Activated CD4-positive, alpha-beta T cell treated with anti-CD3 and anti-CD28 coated beads, Interleukin-2, Interleukin-6, amounts not matched to agents 100 ng/mL and 50 ng/mL, durations not matched to agents 16 hours and 8 hours (primary cell): ENCODE measurements at regions not wholly inside any gene's neighbourhood (a gene's known extent, or its start where the extent isn't known, plus 50 kb on each side); places are given as distances from the start of the nearest gene placed in this dataset.

Experiments used
- DNase-seq: peaks from one replicate; pipeline ENCODE4 v3.0.0-alpha.2; 2020

- no peak for DNase-seq
Measured at GRCh38 chr5:1943481-1943880, 60.8 kb upstream of the IRX4 start.

DNA sequence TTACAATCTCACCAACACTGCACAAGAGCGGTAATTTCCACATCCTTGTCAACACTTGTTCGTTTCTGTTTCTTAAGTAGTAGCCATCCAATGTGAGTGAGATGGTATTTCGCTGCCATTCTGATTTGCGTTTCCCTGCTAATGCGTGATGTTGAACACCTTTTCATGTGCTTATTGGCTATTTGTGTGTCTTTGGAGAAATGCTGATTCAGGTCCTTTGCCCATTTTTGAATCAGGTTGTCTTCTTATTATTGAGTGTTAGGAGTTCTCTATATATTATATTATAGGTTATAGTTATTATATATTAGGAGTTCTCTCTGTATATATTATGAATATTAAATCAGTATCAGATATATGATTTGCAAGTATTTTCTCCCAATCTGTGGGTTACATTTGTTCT, 59.9 kb upstream of the IRX4 start:
- no peak for DNase-seq

GRCh38 chr5:1942158-1942557, 59.4 kb upstream of the IRX4 start:
- no peak for DNase-seq

- no peak for DNase-seq
Measured at GRCh38 chr5:1939256-1939655, 56.5 kb upstream of the IRX4 start.

DNA sequence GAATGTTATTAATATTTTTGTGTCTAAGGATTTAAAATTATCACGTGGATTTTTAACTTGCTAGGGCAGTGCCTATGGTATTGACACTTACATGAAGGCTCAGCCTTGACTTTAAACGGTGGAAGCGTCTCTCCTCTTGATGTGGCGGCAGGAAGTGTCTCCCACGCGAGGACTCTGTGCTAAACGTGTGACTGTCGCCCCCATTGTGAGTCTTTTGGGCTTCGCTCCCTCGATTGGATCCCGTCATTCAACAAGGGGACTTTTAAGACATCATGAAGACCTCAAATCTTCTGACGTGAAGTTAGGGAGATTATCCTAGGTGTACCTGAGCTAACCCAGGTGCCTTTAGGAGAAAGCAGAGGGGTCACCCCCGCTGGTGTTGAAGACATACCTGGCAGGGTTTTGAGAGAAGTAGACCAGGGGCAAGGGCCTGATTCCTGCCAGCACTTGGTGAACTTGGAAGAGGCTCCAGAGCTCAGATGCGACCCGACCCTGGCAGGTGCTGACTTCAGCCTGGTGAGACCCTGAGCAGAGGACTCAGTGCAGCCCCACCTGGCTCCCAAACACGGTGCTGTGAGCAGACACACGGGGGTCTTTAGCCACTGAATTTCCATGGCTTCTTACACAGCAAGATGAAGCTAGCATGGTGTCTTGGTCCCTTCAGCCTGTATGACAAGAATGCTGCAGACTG, 55.7 kb upstream of the IRX4 start:
- no peak for DNase-seq

DNA sequence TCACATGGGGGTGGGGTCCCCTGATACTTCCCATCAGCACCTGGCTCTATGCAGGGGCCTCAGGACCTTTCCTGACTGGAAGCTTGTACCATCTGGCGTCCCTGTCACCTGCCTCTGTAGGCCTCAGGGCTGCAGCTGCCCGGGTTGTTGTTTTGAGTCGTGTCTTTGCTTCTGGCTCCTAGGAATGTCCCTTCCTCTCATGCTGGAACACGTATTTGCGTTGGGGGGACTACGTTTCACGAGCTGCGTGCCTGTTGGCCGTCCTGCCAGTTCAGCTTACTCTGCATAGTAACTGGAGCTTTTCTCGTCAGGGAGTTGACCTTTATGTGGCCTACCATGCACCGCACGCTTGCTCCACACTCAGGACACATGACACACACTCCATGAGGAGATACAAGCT, 54.9 kb upstream of the IRX4 start:
- DNase-seq: no peak

DNA sequence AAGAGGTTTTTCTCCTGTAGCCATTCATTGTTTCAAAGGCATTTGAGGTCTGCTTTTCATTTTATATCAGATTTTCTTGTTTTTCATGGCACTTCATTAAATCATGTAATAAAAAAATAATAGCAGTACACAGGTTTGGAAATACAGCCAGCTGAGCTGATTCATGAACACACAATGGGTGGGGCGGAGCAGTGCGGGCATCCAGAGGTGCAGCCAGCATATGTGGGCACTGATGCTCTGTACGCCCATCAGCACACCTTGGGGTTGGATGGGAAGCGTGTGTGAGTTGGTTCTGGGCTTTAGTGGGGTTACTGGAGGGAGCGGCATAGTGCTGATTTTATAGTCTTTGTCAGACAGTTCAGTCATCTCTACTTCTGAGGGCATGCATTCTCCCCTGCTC, 54.2 kb upstream of the IRX4 start:
- DNase-seq: no peak

GRCh38 chr5:1936413-1936812, 53.7 kb upstream of the IRX4 start:
- DNase-seq: no peak

GRCh38 chr5:1934801-1935429, 52.2 kb upstream of the IRX4 start:
- DNase-seq: no peak

DNA sequence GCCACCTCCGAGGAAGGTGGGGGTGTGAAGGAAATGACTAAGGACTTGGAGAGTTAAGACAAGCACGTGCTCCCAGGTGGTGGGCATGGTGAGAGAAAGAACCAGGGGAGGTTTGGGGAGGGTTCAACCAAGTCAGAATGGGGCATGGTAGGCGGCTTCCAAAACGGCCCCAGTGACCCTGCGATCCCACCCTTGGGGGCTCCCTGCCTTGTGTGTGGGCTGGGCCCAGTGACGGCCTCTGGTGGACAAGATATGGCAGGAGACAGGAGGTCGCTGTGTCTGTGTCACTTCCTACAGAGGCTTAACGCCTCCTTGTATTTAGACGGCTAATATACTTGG, 51.3 kb upstream of the IRX4 start:
- DNase-seq: no peak

GRCh38 chr5:1933364-1934055, 50.8 kb upstream of the IRX4 start:
- DNase-seq: no peak
